ENCODE measurements at regions not wholly inside any gene's neighbourhood (a gene's known extent, or its start where the extent isn't known, plus 50 kb on each side); places are given as distances from the start of the nearest gene placed in this dataset.

GRCh38 chr10:56844978-56845529 is 484.0 kb upstream of the ZWINT start:
- TF ChIP-seq CTCF (IDR thresholded peaks at IDR 0.05) (no peak), ZFX (IDR thresholded peaks at IDR 0.05; ENCODE audit: borderline replicate concordance) (no peak)

Measured in 22Rv1 (cell line).